Spinal cord (tissue), 9 donors: ENCODE measurements at regions not wholly inside any gene's neighbourhood (a gene's known extent, or its start where the extent isn't known, plus 50 kb on each side); places are given as distances from the start of the nearest gene placed in this dataset.
A peak's percentile ranks its signal among the peaks of the same experiment; 100 is the strongest.
"Not testable (repeated sequence)": the region's sequence is repeated elsewhere in the genome, so short reads cannot be mapped to it uniquely, and the experiment has no call there.

Experiments
- DNase-seq, 6 donors: peaks; one replicate each; pipeline versions ENCODE4 v3.0.0 to v3.0.0-alpha.2; 2013 to 2015; ENCODE audit warnings: low spot score in 6 of 6, low read depth in 4 of 6
- H3K27ac ChIP-seq: one replicate; pipeline ENCODE4 v1.5.1; 2013; ENCODE audit warnings: low read depth, low read length, control low read depth
- H3K27me3 ChIP-seq: one replicate; pipeline ENCODE4 v1.6.1; 2013; ENCODE audit warnings: low read length; ENCODE audit not compliant: control insufficient read depth, insufficient read depth
- H3K36me3 ChIP-seq: one replicate; pipeline ENCODE4 v1.6.1; 2013; ENCODE audit warnings: low read length; ENCODE audit not compliant: control insufficient read depth, insufficient read depth
- H3K4me1 ChIP-seq: one replicate; pipeline ENCODE4 v1.6.1; 2013; ENCODE audit warnings: low read length; ENCODE audit not compliant: control insufficient read depth, insufficient read depth
- H3K4me3 ChIP-seq: one replicate; pipeline ENCODE4 v1.5.1; 2013; ENCODE audit warnings: low read depth, low read length, control low read depth
- H3K9me3 ChIP-seq: one replicate; pipeline ENCODE4 v1.6.1; 2013; ENCODE audit warnings: low read length; ENCODE audit not compliant: control insufficient read depth, insufficient read depth
- WGBS: methylation state at CpG from one replicate; pipeline ENCODE4 v1.1.5; 2013; ENCODE audit warnings: missing lambda C conversion rate; ENCODE audit not compliant: insufficient coverage; 5-methylcytosine and 5-hydroxymethylcytosine counted together
- donor health status: healthy.

DNA sequence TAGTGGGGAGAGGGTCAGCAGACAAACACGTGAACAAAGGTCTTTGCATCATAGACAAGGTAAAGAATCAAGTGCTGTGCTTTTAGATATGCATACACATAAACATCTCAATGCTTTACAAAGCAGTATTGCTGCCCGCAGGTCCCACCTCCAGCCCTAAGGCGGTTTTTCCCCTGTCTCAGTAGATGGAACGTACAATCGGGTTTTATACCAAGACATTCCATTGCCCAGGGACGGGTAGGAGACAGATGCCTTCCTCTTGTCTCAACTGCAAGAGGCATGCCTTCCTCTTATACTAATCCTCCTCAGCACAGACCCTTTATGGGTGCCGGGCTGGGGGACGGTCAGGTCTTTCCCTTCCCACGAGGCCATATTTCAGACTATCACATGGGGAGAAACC, 148.3 kb downstream of the C12orf75 start:
- H3K27me3 ChIP-seq, H3K4me3 ChIP-seq, DNase-seq, H3K36me3 ChIP-seq, H3K4me1 ChIP-seq, H3K27ac ChIP-seq, H3K9me3 ChIP-seq: not testable (repeated sequence)
- WGBS: 84% methylated on average over 5 of the region's 9 CpGs

DNA sequence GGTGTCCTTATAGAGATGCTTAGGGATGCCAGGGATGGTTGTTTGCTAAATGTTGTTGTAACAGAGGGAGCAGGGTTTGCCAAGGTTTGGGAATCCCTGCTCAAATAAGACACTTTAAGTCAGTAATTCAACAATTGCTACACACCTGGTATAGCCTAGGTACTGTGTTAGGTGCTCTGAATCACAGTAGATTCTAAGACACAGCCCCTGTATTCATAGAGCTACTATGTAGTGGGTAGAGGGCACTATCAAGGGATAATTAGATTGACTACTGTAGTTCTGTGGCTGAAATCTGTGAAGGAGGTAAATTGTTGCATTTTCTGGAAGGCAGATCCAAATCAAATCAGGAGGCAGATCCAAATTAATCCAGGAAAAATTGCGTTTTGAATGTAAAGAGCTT, 149.2 kb downstream of the C12orf75 start:
- WGBS: no CpG with 5 or more reads among the region's 1 CpG
- Histone ChIP-seq H3K27me3 (no peaks in the 10 kb centered on the region), H3K36me3 (no peaks in the 10 kb centered on the region), H3K27ac (no peak overlapping the region), H3K4me3 (no peak overlapping the region), H3K4me1 (peaks cover 2% of the 10 kb centered on the region), H3K9me3 (no peaks in the 10 kb centered on the region)
- no peak for DNase-seq

DNA sequence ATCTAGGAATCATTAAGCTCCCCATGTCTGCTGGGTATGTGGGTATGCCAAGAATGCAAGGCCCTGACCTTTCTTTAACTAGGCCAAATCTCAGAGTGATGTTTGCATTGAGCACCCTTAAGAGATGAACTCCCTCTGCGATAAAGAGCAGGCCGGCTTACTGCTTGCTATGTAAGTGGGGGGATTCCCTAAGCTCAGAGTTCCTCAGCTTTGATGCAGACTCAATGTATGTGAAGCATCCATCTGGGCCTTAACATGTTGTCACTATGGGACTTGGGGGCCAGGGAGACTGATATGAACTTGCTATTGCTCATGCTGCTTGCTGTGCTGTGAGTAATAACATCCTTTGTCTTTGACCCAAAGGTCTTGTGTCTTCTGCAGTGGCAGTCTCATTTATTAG, 149.7 kb downstream of the C12orf75 start:
- no peaks in the 10 kb centered on the region for H3K36me3 ChIP-seq
- H3K4me1 ChIP-seq: peaks cover 2% of the 10 kb centered on the region
- no peak for DNase-seq
- WGBS: no CpG with 5 or more reads among the region's 2 CpGs
- H3K27ac ChIP-seq: no peak overlapping the region
- no peak overlapping the region for H3K4me3 ChIP-seq
- H3K27me3 ChIP-seq: no peaks in the 10 kb centered on the region
- H3K9me3 ChIP-seq: no peaks in the 10 kb centered on the region

DNA sequence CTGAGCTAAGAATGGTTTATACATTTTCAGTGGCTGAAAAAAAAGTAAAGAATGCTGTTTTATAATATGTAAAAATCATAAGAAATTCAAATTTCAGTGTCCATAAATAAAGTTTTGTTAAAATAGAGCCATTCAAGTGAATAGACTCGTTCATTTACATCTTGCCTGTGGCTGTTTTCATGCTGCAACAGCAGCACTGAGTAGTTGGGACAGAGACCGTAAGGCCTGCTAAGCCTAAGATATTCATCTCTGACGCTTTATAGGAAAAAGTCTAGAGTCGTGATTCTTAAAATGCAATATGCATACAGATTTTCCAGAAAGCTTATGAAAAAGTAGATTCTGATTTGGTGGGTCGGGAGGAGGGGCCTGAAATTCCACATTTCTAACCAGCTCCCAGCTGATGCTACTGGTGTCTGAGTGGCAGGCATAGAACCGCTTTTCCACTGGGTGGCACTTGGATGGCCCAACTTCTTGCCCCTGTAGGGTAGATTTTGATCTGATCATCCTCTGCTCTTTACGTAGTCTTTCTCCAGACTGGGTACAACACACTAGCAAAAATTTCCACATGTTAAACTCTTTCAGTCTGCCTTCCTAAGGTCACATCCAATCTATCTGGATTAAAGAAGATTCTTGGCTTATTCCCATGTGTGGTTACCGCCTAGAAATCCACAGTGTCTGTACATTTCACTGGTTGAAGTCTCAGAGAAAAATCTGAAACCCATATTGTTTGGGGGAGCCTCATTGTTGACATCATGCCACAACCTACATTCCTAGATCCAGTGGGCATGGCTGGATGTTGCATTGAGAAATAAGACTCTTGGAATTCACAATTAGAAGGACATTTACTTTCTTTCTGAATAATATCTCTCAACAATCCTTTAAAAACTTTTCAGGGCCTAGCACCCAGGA, 151.2 kb downstream of the C12orf75 start:
- Histone ChIP-seq H3K36me3 (no peaks in the 10 kb centered on the region), H3K9me3 (no peaks in the 10 kb centered on the region), H3K4me3 (no peak overlapping the region), H3K27ac (no peak overlapping the region), H3K27me3 (no peaks in the 10 kb centered on the region), H3K4me1 (peaks cover 2% of the 10 kb centered on the region)
- no peak for DNase-seq
- WGBS: 95% methylated on average over 3 of the region's 8 CpGs

DNA sequence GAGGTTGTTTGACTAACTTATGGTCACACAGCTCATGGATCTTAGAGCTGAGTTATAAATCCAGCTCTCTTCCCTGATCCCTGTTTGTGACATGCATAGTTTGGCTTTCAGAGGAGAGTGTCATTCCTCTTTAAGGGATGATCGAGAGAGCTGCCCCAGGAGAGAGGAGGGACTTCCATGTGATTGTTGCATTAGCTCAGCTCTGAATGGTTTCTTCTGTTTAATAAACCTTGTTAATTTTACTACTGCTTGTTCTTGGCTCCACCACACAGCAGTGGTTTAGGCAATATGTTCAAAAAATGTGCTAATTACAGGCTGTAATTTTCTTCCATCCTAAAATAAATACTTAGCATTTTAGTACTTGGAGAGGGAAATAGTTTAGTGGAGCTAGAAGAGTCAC, 152.5 kb downstream of the C12orf75 start:
- no peak overlapping the region for H3K4me3 ChIP-seq
- no peaks in the 10 kb centered on the region for H3K27me3 ChIP-seq
- DNase-seq: peak in 1 of 6 donors; percentile 40
- no peak overlapping the region for H3K27ac ChIP-seq
- peaks cover under 1% of the 10 kb centered on the region for H3K4me1 ChIP-seq
- no CpG with 5 or more reads among the region's 1 CpG for WGBS
- no peaks in the 10 kb centered on the region for H3K9me3 ChIP-seq
- H3K36me3 ChIP-seq: no peaks in the 10 kb centered on the region

DNA sequence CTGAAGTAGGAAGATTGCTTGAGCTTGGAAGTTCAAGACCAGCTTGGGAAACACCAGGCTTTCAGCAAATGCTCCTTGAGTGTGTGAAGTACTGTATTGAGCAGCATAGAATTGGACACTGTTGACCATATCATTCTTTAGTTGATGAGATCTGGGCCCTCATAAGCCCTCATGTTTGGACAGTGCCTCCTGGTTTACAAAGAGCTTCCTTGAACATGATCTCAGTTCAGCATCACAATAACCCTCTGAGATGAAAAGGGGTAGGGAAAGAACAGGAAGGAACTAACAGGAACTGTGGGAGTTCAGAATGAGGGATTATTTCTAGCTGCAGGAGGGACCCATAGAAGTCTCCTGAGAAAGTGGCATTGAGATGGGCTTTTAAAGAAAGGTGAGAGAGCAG, 153.2 kb downstream of the C12orf75 start:
- DNase-seq: no peak
- Histone ChIP-seq H3K4me3 (no peak overlapping the region), H3K36me3 (no peaks in the 10 kb centered on the region), H3K27ac (no peak overlapping the region), H3K27me3 (no peaks in the 10 kb centered on the region), H3K9me3 (no peaks in the 10 kb centered on the region), H3K4me1 (no peaks in the 10 kb centered on the region)

DNA sequence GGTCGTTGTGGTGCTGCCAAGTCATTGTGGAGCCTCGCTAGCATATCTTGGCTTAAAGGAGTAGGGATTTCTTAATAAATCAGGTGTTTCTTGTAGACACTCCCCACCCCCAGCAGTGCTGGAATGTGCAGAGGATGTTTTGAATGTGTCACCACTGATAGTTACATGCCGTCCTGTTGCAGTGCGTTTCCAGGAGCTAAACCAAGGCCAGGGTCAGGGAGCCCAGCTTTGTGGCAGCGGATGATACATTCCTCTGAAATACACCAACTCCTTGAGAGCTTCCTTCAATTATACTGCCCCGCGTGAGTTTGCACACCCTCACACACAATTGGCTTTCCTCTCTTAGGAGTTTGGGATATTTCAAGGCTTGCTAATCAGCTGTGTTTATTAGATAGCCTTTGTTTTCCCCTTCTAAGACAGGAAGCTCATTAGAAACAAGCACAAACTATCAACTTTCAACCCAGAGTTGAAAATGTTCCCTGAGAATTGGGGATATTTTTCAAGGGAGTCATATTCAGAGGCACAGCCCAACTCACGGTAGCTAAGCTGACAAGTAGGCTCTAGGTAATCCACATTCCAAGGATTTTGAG, 154.9 kb downstream of the C12orf75 start:
- no peak for DNase-seq
- WGBS: 83% methylated on average over 2 of the region's 8 CpGs
- H3K9me3 ChIP-seq: no peaks in the 10 kb centered on the region
- H3K36me3 ChIP-seq: no peaks in the 10 kb centered on the region
- H3K4me1 ChIP-seq: no peaks in the 10 kb centered on the region
- H3K27ac ChIP-seq: no peak overlapping the region
- no peaks in the 10 kb centered on the region for H3K27me3 ChIP-seq
- H3K4me3 ChIP-seq: no peak overlapping the region

DNA sequence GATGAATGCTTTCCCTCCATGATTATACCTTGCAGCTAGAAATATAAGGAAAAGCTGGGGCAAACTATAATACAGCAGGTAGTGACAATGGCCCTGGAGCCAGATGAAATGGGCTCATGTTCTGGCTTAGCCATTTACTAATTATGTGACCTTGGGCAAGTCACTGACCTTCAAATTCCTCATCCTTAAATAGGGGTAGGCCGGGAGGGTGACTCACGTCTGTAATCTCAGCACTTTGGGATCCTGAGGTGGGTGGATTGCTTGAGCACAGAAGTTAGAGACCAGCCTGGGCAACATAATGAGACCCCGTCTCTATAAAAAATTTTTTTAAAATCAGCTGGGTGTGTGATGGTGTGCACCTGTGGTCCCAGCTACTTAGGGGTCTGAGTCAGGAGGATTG, 155.4 kb downstream of the C12orf75 start:
- WGBS: 90% methylated on average over 2 of the region's 3 CpGs

DNA sequence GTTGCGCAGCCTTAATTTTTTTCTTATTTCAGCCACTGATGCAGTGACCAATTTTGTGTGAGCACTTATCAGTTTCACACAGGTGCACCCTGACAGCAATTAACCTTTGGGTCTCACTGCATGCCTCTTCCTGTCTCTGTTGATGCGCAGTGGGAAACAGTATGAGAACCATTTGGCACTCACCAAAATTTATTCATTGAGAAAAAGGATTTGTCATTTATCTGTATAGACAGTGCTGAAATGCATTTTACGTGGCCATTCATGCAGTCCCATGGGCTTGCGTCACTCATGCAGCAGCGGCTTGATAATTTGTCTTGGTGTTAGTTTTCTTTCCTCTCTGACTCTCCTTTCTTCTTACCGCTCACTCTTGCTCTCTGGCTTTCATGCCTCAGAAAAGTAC, 157.5 kb downstream of the C12orf75 start:
- WGBS: 100% methylated on average over 1 of the region's 6 CpGs
- Histone ChIP-seq H3K27ac (no peak overlapping the region), H3K4me1 (no peaks in the 10 kb centered on the region), H3K36me3 (no peaks in the 10 kb centered on the region), H3K9me3 (no peaks in the 10 kb centered on the region), H3K27me3 (no peaks in the 10 kb centered on the region), H3K4me3 (no peak overlapping the region)
- DNase-seq: no peak

More for the DNA sequence above, 155.4 kb downstream of the C12orf75 start:
- H3K27me3 ChIP-seq: no peaks in the 10 kb centered on the region
- H3K27ac ChIP-seq: no peak overlapping the region
- no peak for DNase-seq
- no peak overlapping the region for H3K4me3 ChIP-seq
- no peaks in the 10 kb centered on the region for H3K36me3 ChIP-seq
- H3K4me1 ChIP-seq: no peaks in the 10 kb centered on the region
- H3K9me3 ChIP-seq: no peaks in the 10 kb centered on the region
